Upper lobe of right lung (tissue), 1 donor: ENCODE measurements at regions not wholly inside any gene's neighbourhood (a gene's known extent, or its start where the extent isn't known, plus 50 kb on each side); places are given as distances from the start of the nearest gene placed in this dataset.

Source experiments
- ATAC-seq: fragments of 200-7000 bp; cut with Tn5 transposase; one replicate; pipeline ENCODE4 v1.9.1; 2020; ENCODE audit warnings: mild to moderate bottlenecking, moderate library complexity
- DNase-seq: peaks from one replicate; pipeline ENCODE4 v3.0.0-alpha.2; 2020
- H3K27ac ChIP-seq: fragments of 200-600 bp; one replicate; pipeline ENCODE4 v1.8.0; 2022
- H3K27me3 ChIP-seq: fragments of 200-600 bp; one replicate; pipeline ENCODE4 v1.8.0; 2022; ENCODE audit warnings: mild to moderate bottlenecking
- H3K36me3 ChIP-seq: fragments of 200-600 bp; one replicate; pipeline ENCODE4 v1.8.0; 2022
- H3K4me1 ChIP-seq: fragments of 200-600 bp; one replicate; pipeline ENCODE4 v1.8.0; 2022
- H3K4me3 ChIP-seq: fragments of 200-600 bp; one replicate; pipeline ENCODE4 v1.8.0; 2022; ENCODE audit warnings: mild to moderate bottlenecking
- H3K9me3 ChIP-seq: fragments of 200-600 bp; one replicate; pipeline ENCODE4 v1.8.0; 2022
- intact Hi-C: fragments of 100-400 bp; cut with DNase I; formaldehyde crosslinking; loops from one replicate; pipeline ENCODE4 v1.11.0; 2022
- TF ChIP-seq, protein P1 (sequence below): fragments of 200-600 bp; IDR thresholded peaks from one replicate; pipeline ENCODE4 v1.8.0; 2022; ENCODE audit warnings: antibody characterized with exemption
- donor health status: DM: no; HTN: yes; CAD: no; lungs with severe emphysema.

DNA sequence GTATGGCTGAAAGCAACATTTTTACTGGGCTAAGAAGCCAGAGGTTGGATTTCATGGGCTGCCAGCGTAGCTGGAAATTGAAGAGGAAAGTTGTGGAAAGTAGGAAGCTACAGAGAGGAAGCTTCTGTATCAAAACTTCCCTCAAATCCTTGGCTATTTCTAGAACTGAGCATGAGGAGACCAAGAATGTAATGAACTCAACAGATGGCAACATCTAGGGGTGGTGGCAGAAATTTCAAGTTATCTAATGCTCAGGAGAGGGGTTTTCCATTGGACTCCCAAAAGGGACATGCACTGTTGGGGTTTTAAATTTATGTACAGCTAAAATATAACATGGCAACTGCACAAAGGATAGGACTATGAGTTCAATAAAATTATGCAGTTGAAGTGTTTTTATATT is 151.3 kb downstream of the DHRS2 start:
- DNase-seq (no peak), ATAC-seq (no peak)
- intact Hi-C loops, result no loop called here
- no peak overlapping the region for H3K27ac ChIP-seq
- TF ChIP-seq, protein P1, sequence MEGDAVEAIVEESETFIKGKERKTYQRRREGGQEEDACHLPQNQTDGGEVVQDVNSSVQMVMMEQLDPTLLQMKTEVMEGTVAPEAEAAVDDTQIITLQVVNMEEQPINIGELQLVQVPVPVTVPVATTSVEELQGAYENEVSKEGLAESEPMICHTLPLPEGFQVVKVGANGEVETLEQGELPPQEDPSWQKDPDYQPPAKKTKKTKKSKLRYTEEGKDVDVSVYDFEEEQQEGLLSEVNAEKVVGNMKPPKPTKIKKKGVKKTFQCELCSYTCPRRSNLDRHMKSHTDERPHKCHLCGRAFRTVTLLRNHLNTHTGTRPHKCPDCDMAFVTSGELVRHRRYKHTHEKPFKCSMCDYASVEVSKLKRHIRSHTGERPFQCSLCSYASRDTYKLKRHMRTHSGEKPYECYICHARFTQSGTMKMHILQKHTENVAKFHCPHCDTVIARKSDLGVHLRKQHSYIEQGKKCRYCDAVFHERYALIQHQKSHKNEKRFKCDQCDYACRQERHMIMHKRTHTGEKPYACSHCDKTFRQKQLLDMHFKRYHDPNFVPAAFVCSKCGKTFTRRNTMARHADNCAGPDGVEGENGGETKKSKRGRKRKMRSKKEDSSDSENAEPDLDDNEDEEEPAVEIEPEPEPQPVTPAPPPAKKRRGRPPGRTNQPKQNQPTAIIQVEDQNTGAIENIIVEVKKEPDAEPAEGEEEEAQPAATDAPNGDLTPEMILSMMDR, result no peak
- no peaks in the 10 kb centered on the region for H3K9me3 ChIP-seq
- H3K4me1 ChIP-seq, result no peaks in the 10 kb centered on the region
- no peaks in the 10 kb centered on the region for H3K36me3 ChIP-seq
- no peaks in the 10 kb centered on the region for H3K27me3 ChIP-seq
- H3K4me3 ChIP-seq, result no peak overlapping the region

DNA sequence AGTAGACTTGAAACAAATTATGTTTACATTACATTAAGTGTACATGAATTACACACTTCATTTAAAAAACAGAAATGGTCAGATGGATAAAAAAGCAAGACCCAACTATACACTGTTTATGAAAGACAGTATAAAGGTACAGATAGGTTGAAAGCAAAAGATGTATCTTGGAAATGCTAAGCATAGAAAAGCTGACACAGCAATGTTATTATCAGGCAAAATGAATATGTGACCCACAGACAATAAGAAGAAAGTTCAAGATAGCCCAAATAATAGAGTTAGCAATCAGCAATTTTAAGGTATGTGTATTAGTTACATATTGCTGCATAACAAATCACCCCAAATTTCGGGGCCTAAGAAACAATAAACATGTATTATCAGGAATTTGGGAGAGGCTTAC is 153.5 kb downstream of the DHRS2 start:
- TF ChIP-seq, protein P1, result no peak
- DNase-seq (no peak), ATAC-seq (no peak)
- no peaks in the 10 kb centered on the region for H3K4me1 ChIP-seq
- no peaks in the 10 kb centered on the region for H3K36me3 ChIP-seq
- intact Hi-C loops, result no loop called here
- no peak overlapping the region for H3K27ac ChIP-seq
- no peaks in the 10 kb centered on the region for H3K9me3 ChIP-seq
- no peak overlapping the region for H3K4me3 ChIP-seq
- no peaks in the 10 kb centered on the region for H3K27me3 ChIP-seq

- Histone ChIP-seq H3K27me3 (no peaks in the 10 kb centered on the region), H3K27ac (no peak overlapping the region), H3K9me3 (no peaks in the 10 kb centered on the region), H3K36me3 (no peaks in the 10 kb centered on the region), H3K4me3 (no peak overlapping the region), H3K4me1 (no peaks in the 10 kb centered on the region)
- no peak for ATAC-seq
- DNase-seq, result no peak
- intact Hi-C loops, result no loop called here
- TF ChIP-seq, protein P1, result no peak
These were observed 157.4 kb downstream of the DHRS2 start for GRCh38 chr14:23793532-23793931.

- no peak for DNase-seq
- TF ChIP-seq, protein P1, result no peak
- ATAC-seq, result no peak
- Histone ChIP-seq H3K4me3 (no peak overlapping the region), H3K36me3 (no peaks in the 10 kb centered on the region), H3K9me3 (peaks cover 4% of the 10 kb centered on the region), H3K27ac (no peak overlapping the region), H3K4me1 (no peaks in the 10 kb centered on the region), H3K27me3 (no peaks in the 10 kb centered on the region)
- intact Hi-C loops, result no loop called here
These were observed 152.8 kb upstream of the DHRS4 start for GRCh38 chr14:23800811-23801210.

DNA sequence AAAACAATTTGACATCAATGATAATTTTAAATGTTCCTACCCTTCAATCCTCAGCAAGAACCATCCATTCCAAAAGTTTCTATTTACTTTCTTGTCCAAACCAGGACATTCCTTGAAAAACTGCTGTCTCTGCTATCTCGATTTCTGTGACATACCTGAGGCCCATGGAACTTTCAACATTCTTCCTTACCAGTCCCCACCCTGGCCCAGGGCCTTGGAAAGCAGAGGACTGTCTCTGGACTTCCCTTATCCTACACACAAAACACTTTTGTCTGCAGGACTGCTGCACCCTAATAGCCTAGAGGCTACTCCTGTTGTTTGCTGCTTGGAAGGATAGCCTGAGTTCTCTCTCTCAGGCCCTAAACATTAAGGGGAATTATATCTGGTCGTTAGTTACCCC is 151.8 kb upstream of the DHRS4 start:
- intact Hi-C loops, result no loop called here
- ATAC-seq, result no peak
- Histone ChIP-seq H3K9me3 (peaks cover 9% of the 10 kb centered on the region), H3K27ac (no peak overlapping the region), H3K36me3 (no peaks in the 10 kb centered on the region), H3K27me3 (no peaks in the 10 kb centered on the region), H3K4me3 (no peak overlapping the region), H3K4me1 (no peaks in the 10 kb centered on the region)
- TF ChIP-seq, protein P1, result no peak
- no peak for DNase-seq

- peaks cover 9% of the 10 kb centered on the region for H3K9me3 ChIP-seq
- H3K36me3 ChIP-seq, result no peaks in the 10 kb centered on the region
- H3K4me3 ChIP-seq, result no peak overlapping the region
- DNase-seq (no peak), ATAC-seq (no peak)
- H3K4me1 ChIP-seq, result no peaks in the 10 kb centered on the region
- no peaks in the 10 kb centered on the region for H3K27me3 ChIP-seq
- intact Hi-C loops, result no loop called here
- TF ChIP-seq, protein P1, result no peak
- H3K27ac ChIP-seq, result no peak overlapping the region
These were observed 148.8 kb upstream of the DHRS4 start for GRCh38 chr14:23804817-23805216.
